Activated CD4-positive, alpha-beta memory T cell treated with anti-CD3 and anti-CD28 coated beads for 36 hours (primary cell): ENCODE measurements at regions not wholly inside any gene's neighbourhood (a gene's known extent, or its start where the extent isn't known, plus 50 kb on each side); places are given as distances from the start of the nearest gene placed in this dataset.

Experiments
- CTCF ChIA-PET: fragments of 350-600 bp; sonication (Branson Sonifier 250); formaldehyde crosslinking; loops from one replicate; lab custom pipeline; 2021; ENCODE audit warnings: antibody characterized with exemption, inconsistent platforms; lab: Charles Lee
- POLR2A ChIA-PET: fragments of 350-600 bp; sonication (Branson Sonifier 250); formaldehyde crosslinking; loops from one replicate; lab custom pipeline; 2021; ENCODE audit warnings: antibody characterized with exemption; lab: Charles Lee
- DNase-seq: peaks from one replicate; pipeline ENCODE4 v3.0.0-alpha.2; 2020
- H3K27ac Mint-ChIP-seq: one replicate; pipeline ENCODE4 v1.8.0; 2021; ENCODE audit warnings: mixed read lengths
- H3K27me3 Mint-ChIP-seq: one replicate; pipeline ENCODE4 v1.8.0; 2021; ENCODE audit warnings: mixed read lengths
- H3K36me3 Mint-ChIP-seq: one replicate; pipeline ENCODE4 v1.8.0; 2021; ENCODE audit warnings: mixed read lengths
- H3K4me1 Mint-ChIP-seq: one replicate; pipeline ENCODE4 v1.8.0; 2021; ENCODE audit warnings: low read depth, mixed read lengths
- H3K4me3 Mint-ChIP-seq: one replicate; pipeline ENCODE4 v1.8.0; 2021; ENCODE audit warnings: mild to moderate bottlenecking, mixed read lengths
- H3K9me3 Mint-ChIP-seq: one replicate; pipeline ENCODE4 v1.8.0; 2021; ENCODE audit warnings: mixed read lengths
- intact Hi-C: fragments of 100-400 bp; cut with micrococcal nuclease; formaldehyde crosslinking; loops from one replicate; pipeline ENCODE4 v1.15.1; 2023

- intact Hi-C loops = no loop called here
- DNase-seq = no peak
- ChIA-PET POLR2A (no interaction called here), CTCF (no interaction called here)
- Mint-ChIP-seq H3K4me1 (no peaks in the 10 kb centered on the region), H3K36me3 (no peaks in the 10 kb centered on the region), H3K4me3 (no peak overlapping the region), H3K27me3 (no peaks in the 10 kb centered on the region), H3K27ac (no peak overlapping the region), H3K9me3 (peaks cover 15% of the 10 kb centered on the region)
Observed at GRCh38 chr14:30078811-30079402, 151.3 kb upstream of the PRKD1 start.

- Mint-ChIP-seq H3K27ac (no peak overlapping the region), H3K4me1 (no peaks in the 10 kb centered on the region), H3K27me3 (no peaks in the 10 kb centered on the region), H3K9me3 (peaks cover 12% of the 10 kb centered on the region), H3K36me3 (no peaks in the 10 kb centered on the region), H3K4me3 (no peak overlapping the region)
- intact Hi-C loops = no loop called here
- ChIA-PET POLR2A (no interaction called here), CTCF (no interaction called here)
- DNase-seq = no peak
Observed at GRCh38 chr14:30082486-30082885, 154.8 kb upstream of the PRKD1 start.

DNA sequence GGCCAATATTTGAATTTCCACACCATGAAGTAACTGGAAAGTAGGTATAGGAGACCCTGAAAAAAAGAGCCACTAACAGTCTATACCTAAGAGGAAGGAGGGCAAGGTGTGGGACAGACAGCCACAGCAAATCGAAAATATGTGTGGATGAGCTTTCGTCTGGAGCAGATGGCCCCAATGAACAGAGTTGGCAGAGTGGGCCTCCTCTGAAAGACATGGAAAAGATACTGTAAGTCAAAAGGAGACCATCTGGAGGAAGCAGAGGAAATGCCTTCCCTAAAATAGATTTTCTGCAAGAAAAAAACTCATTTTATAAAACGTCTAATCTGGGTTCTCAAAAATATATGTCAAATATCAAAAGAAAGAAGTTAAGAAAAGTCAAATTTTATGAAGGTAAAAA is 157.2 kb upstream of the PRKD1 start:
- Mint-ChIP-seq H3K27ac (no peak overlapping the region), H3K27me3 (no peaks in the 10 kb centered on the region), H3K4me3 (no peak overlapping the region), H3K4me1 (no peaks in the 10 kb centered on the region), H3K9me3 (peaks cover 27% of the 10 kb centered on the region), H3K36me3 (no peaks in the 10 kb centered on the region)
- ChIA-PET CTCF (no interaction called here), POLR2A (no interaction called here)
- intact Hi-C loops = no loop called here
- DNase-seq = no peak

- no peaks in the 10 kb centered on the region for H3K36me3 Mint-ChIP-seq
- no peaks in the 10 kb centered on the region for H3K4me1 Mint-ChIP-seq
- intact Hi-C loops = no loop called here
- no peak for DNase-seq
- H3K27me3 Mint-ChIP-seq = no peaks in the 10 kb centered on the region
- H3K27ac Mint-ChIP-seq = no peak overlapping the region
- POLR2A ChIA-PET = no interaction called here
- peaks cover 31% of the 10 kb centered on the region for H3K9me3 Mint-ChIP-seq
- CTCF ChIA-PET = no interaction called here
- no peak overlapping the region for H3K4me3 Mint-ChIP-seq
Observed at GRCh38 chr14:30085943-30086342, 158.3 kb upstream of the PRKD1 start.

- Mint-ChIP-seq H3K27me3 (no peaks in the 10 kb centered on the region), H3K4me1 (no peaks in the 10 kb centered on the region), H3K27ac (no peak overlapping the region), H3K4me3 (no peak overlapping the region), H3K9me3 (peaks cover 42% of the 10 kb centered on the region), H3K36me3 (no peaks in the 10 kb centered on the region)
- intact Hi-C loops = no loop called here
- no peak for DNase-seq
- ChIA-PET POLR2A (no interaction called here), CTCF (no interaction called here)
Observed at GRCh38 chr14:30088620-30089019, 161.0 kb upstream of the PRKD1 start.

DNA sequence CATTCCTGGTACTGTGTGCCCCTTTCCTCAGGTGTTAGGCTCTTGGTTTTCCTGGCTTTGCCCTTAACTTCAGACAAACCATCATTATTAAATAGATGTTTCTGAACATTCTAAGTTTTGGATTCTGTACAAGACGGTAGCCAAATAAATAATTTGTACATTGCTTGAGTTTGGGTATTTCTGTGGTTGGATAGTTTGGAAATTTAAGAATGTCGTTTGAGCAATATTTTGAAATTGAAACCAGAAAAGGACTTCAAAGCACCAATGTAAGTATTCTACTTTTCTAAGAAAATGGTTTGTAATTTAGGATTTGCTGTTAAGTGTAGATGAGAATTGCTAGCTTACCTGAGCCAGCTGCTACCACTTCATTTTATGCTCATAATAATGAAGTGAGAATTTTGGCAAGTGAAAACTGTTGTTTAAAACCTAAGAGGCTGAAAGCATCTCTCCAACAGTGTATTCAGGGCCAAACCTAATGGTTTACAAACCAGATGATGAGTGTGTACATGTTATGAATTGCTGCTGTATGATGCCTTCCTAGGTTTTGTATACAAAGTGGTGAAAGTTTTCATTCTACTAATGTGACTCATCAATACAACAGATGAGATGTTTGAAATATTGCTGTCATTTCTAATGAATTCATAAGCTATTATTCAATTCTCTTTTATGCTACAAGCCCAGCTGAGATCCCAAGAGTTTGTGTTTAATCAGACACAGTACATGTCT is 181.5 kb upstream of the PRKD1 start:
- CTCF ChIA-PET = no interaction called here
- POLR2A ChIA-PET = no interaction called here
- Mint-ChIP-seq H3K4me3 (no peak overlapping the region), H3K4me1 (no peaks in the 10 kb centered on the region), H3K9me3 (peaks cover 7% of the 10 kb centered on the region), H3K36me3 (no peaks in the 10 kb centered on the region), H3K27ac (no peak overlapping the region), H3K27me3 (no peaks in the 10 kb centered on the region)
- intact Hi-C loops = no loop called here
- DNase-seq = no peak

DNA sequence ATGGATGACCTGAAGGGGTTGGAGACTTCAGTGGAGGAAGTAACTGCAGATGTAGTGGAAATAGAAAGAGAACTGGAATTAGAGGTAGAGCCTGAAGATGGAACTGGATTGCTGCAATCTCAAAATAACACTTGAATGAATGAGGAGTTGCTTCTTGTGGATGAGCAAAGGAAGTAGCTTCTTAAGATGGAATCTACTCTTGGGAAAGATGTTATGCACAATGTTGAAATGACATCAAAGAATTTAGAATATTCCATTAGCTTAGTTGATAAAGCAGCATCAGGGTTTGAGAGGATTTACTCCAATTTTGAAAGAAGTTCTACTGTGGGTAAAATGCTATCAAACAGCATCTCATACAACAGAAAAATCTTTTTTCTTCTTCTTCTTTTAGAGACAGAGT is 186.4 kb upstream of the PRKD1 start:
- no peak for DNase-seq
- ChIA-PET POLR2A (no interaction called here), CTCF (no interaction called here)
- Mint-ChIP-seq H3K4me3 (no peak overlapping the region), H3K36me3 (no peaks in the 10 kb centered on the region), H3K27me3 (no peaks in the 10 kb centered on the region), H3K4me1 (no peaks in the 10 kb centered on the region), H3K27ac (no peak overlapping the region), H3K9me3 (peaks cover 7% of the 10 kb centered on the region)
- intact Hi-C loops = no loop called here

GRCh38 chr14:30115756-30116155 is 188.1 kb upstream of the PRKD1 start:
- intact Hi-C loops = no loop called here
- DNase-seq = no peak
- ChIA-PET POLR2A (no interaction called here), CTCF (no interaction called here)
- Mint-ChIP-seq H3K4me1 (no peaks in the 10 kb centered on the region), H3K27me3 (no peaks in the 10 kb centered on the region), H3K4me3 (no peak overlapping the region), H3K27ac (no peak overlapping the region), H3K36me3 (no peaks in the 10 kb centered on the region), H3K9me3 (peaks cover 7% of the 10 kb centered on the region)

GRCh38 chr14:30118992-30119640 is 191.5 kb upstream of the PRKD1 start:
- ChIA-PET POLR2A (no interaction called here), CTCF (no interaction called here)
- Mint-ChIP-seq H3K9me3 (no peaks in the 10 kb centered on the region), H3K36me3 (no peaks in the 10 kb centered on the region), H3K27me3 (no peaks in the 10 kb centered on the region), H3K4me1 (no peaks in the 10 kb centered on the region), H3K27ac (no peak overlapping the region), H3K4me3 (no peak overlapping the region)
- DNase-seq = no peak
- intact Hi-C loops = no loop called here

DNA sequence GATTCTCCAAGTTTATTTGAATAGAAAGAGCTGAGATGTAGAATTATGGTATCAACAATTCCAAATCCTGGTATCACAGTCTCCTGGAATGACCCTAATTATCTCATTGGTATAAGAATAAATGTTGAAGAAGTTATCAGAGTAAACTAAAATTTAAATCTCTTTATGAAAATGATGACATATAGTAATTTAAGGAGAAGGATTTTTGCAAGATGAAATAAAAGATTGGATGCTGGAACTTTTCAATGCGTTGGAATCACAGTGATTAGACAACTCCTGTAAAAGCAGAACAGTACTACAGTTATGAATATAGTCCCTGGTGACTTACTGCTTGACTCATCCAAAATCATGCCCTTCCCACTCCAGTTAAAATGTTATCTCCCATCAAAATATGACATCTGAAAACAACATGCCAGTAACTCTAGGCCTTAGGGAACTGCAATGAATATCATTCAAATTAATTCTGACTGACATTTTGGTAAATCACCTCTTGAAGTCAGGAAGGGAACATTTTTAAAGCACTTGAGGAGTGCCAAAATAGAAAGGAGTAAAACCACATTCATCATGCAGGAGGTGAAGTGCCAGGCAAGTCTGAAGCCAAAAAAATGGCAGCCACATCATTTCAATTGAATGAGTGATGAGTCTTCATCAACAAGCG is 197.8 kb upstream of the PRKD1 start:
- Mint-ChIP-seq H3K4me1 (no peaks in the 10 kb centered on the region), H3K27ac (no peak overlapping the region), H3K9me3 (peaks cover 2% of the 10 kb centered on the region), H3K36me3 (no peaks in the 10 kb centered on the region), H3K27me3 (no peaks in the 10 kb centered on the region), H3K4me3 (no peak overlapping the region)
- intact Hi-C loops = no loop called here
- CTCF ChIA-PET = no interaction called here
- no peak for DNase-seq
- POLR2A ChIA-PET = no interaction called here

GRCh38 chr14:30129807-30130206 is 202.2 kb upstream of the PRKD1 start:
- no peak overlapping the region for H3K4me3 Mint-ChIP-seq
- H3K4me1 Mint-ChIP-seq = no peaks in the 10 kb centered on the region
- intact Hi-C loops = no loop called here
- POLR2A ChIA-PET = no interaction called here
- H3K9me3 Mint-ChIP-seq = peaks cover 2% of the 10 kb centered on the region
- H3K27ac Mint-ChIP-seq = no peak overlapping the region
- H3K36me3 Mint-ChIP-seq = no peaks in the 10 kb centered on the region
- H3K27me3 Mint-ChIP-seq = no peaks in the 10 kb centered on the region
- CTCF ChIA-PET = no interaction called here
- no peak for DNase-seq

- H3K9me3 Mint-ChIP-seq = no peaks in the 10 kb centered on the region
- intact Hi-C loops = no loop called here
- H3K4me3 Mint-ChIP-seq = no peak overlapping the region
- ChIA-PET CTCF (no interaction called here), POLR2A (no interaction called here)
- DNase-seq = no peak
- H3K36me3 Mint-ChIP-seq = no peaks in the 10 kb centered on the region
- H3K27me3 Mint-ChIP-seq = no peaks in the 10 kb centered on the region
- H3K27ac Mint-ChIP-seq = no peak overlapping the region
- no peaks in the 10 kb centered on the region for H3K4me1 Mint-ChIP-seq
Observed at GRCh38 chr14:30131581-30132097, 204.0 kb upstream of the PRKD1 start.
